ENCODE measurements at regions not wholly inside any gene's neighbourhood (a gene's known extent, or its start where the extent isn't known, plus 50 kb on each side); places are given as distances from the start of the nearest gene placed in this dataset.

DNA sequence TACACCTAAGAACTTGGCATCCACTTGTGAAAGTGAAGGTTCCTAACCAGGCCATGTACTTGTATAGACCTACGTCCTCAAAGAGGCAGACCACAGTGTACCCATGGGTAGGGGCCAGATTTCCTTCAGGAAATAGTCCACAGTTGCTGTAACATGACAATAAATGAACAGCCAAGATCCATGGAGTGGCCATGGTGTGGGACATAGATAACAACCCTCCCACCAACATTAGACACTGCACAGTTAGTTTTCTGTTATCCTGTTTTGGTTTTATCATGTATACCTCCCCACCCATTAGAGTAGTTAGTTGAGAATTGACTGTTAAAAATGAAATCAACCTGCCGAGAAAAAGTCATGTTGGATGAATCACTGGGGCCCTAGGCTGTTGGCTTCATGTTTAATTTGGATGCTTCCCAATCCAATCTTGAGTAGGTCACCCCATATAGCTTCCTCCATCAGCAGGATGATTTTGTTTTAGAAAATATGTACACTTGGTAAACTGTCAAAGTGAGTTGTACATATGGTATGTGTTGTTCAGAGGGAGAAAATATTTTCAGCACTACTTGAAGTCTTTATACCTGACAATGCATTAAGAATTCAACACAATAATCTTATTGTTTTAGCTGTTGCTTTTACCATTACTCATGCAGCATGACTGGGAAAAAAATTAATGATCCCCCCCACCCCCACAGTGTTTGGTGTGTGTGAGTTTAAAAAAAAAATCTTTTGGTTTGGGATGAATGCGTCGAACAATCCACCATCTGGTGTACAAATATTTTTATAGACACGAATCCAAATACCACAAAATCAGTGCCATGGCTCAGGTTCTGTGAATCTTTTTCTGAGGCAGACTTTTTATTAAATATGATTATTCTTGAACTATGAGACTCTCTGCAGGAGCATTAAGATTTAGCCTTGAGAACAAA lies 88.3 kb upstream of the ARHGAP29 start:
- DNase-seq, result no peak

DNA sequence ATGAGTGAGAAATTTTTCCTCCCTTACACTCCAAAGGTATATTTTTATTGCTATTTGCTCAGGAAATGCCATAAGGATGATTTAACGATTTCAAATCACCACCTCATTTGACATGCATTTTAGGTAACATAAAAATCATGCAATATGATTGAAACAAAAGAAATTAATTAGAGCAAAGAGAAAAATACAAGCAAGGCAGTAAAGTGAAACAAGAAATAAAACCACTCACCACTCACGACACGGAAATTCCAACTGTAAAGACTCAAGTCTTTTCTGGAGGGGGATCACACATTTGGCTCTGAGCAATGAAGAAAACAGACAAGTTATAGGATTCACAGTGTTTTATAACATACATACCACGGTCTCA lies 86.8 kb upstream of the ARHGAP29 start:
- no peak for DNase-seq

DNA sequence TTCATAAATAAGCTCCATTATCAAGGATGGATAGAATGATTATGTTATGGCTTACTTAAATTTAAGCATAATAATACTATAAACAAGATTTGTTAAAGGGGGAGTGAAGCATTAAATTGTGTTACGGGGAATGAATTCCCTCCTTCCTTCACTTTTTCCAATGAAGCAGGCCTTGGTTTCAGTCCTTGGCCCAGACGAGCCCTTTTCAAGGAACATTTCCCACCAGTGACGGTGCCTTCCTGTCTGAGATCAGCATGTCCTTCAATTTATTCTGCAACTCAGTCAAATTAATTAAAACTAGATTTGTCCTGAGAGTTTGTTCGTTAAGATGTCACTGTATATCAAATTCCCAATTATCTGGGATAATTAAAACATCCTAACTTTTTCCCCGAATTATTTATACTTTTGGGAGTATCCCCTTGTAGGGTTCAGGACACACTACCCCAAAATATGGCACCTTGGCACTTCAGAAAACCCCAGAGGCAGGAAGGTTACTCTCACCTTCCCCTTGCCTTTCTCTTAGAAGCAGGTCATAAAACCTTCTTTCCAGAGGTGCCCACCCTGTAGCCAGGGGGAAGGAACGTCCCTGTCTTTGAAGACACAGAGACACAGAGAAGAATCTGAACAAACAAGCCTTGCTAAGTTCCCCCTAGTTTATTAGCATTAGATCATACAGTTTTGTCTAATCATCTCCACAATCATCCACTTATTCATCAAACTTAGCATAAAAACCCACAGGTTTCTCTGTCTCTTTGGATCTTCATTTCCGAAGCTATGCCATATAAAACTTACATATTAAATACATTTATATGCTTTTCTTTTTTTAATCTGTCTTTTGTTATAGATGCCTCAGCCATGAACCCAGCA lies 86.2 kb upstream of the ARHGAP29 start:
- no peak for DNase-seq

DNA sequence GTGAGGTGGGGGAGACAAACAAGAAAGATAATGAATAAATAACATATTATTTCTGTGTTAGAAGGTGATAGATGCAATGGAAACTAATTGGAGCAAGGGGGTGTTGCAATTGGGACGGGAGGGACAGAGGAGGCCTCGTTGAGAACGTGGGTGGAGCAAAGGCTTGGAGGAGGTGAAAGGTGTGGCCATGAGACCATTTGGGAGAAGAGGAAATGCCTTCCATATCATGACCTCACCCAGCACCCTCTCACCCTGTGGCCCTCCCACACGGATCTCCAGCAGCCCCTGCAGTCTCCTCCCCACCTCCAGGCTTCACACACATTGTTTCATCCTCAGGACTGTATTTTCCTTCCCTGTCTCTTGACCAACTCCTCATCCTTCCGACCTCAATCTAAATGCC lies 85.3 kb upstream of the ARHGAP29 start:
- DNase-seq, result no peak

DNA sequence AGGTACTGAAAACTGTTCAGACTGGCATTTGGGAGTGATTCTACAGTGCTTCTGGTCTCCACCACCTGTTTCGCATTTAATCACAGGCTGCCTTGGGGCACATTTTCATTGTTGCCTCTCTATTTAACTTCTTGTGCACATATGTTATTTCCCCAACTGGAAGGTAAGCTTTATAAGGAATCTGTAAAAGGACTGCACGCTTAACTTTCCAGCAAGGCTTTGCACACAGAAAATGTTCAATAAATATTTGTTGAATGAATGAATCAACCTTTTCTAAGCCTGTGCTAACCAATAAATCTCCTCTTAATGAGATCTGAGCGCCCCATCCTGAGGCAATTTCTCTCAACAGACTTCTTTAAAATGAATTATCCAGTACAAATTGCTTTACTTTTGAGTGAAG lies 84.3 kb upstream of the ARHGAP29 start:
- no peak for DNase-seq

DNA sequence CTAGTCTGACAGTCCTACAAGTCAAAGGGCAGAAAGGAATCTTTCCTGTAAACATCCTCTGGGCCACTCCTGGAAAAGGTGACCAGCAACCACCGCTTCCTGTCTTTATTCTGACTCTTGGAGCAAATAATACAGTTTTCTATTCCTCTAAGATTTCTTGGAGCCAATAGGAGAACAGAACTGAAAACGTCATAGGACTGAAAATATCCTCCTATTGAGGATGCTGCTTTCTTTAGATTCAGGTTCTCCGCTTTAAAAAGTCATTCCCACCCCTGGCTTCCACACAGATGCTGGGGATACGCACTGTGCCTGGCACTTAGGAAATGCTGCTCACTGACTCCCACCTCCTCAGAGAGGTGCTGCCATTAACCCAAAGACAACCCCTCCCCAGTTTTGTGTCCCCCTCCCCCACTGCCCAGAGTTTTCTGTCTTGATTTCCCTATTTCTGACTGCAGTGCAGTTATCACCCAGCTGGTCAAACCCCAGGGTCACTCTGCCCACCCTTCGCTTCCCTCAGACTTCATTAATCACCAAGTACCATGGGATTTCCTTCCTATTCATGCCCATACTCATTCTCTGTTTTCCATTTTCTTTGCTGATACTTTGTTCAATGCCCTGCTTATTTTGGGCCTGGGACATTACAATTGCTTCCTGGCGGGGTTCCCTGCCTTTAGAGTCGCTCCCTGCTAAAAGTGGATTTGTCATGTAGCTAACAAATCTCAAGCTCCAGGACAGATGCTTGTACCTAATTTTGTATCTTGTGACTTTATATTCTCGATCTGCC lies 82.1 kb upstream of the ARHGAP29 start:
- no peak for DNase-seq

DNA sequence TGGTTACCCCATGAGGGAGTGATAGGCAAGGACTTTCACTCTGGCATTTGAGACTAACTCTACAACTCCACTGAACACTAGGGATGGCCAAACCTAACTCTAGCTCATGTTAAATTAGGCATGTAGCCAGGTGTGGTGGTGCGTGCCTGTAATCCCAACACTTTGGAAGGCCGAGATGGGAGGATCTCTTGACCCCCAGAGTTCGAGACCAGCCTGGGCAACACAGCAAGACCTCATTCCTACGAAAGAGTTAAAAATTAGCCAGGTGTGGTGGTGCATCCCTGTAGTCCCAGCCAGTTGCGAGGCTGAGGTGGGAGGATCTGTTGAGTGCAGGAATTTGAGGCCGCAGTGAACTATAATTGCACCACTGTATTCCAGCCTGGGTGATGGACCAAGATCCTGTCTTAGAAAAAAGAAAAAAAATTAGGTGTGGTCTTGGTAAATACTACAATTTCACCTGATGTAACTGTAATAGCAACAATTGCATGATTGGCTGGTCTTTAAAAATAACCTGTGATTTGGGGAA lies 81.2 kb upstream of the ARHGAP29 start:
- no peak for DNase-seq

DNA sequence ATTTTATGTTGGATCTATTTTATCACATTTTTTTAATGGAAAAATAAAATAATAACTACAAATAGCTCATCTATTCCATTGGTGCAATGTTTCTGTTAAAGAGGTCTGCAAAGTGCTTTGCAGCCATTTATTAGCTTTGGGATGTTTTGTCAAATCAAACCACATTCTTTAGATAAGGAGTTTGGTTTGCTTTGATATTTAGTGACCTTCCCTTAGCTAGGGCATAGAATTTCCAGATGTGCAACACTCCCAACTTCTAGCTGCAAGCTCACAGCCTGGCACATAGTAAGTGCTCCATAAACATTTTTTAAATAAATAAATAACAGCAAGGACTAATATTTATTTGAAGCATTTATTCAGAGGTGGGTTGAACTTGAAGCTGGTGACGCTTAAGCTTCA lies 80.4 kb upstream of the ARHGAP29 start:
- DNase-seq, result no peak

DNA sequence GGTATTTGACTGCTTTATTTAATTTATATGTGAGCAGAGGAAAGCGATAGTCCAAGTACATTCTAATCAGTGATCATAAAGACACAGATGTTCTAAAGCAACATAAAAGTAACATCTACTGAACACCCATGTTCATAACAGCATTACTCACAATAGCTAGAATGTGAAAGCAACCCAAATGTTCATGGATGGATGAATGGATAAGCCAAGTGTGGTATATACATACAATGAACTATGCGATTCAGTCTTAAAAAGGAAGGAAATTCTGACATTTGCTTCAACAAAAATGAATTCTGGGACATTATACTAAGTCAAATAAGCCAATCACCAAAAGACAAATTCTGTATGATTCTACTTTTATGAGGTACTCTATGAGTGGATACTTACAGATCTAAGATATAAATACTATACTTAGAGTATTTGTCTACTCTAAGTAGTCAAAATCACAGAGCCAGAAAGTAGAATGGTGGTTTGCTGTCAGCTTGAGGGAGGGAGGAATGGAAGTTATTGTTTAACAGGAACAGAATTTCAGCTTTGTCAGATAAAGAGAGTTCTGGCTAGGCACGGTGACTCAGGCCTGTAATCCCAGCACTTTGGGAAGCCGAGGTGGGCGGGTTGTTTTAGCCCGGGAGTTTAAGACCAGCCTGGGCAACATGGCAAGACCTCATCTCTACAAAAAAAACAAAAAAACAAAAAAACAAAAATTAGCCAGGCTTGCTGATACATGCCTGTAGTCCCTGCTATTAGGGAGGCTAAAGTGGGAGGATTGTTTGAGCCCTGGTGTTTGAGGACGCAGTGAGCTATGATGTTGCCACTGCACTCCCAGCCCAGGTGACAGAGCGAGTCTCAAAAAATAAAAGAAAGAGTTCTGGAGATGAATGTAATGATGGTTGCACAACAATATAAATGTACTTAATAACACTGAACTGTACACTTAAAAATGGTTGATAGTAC lies 79.7 kb upstream of the ARHGAP29 start:
- DNase-seq, result no peak

DNA sequence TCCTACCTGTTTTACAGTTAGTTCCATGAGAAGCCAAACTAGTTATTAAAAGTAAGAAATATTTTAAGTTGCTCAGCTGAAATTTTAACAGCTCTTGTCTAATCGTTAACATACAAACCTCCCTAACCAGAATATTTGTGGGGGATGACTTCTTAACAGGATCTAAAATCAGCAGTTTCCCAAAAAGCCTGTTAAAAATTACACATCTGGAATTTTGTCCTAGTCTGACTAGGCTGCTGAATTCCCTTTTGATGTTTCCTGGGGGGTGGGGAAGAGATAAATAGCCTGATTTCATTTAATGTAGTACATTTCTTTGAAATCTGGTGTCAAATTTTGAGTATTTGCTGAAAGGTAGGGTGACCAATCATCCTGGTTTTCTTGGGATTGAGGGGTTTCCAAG lies 78.8 kb upstream of the ARHGAP29 start:
- no peak for DNase-seq

DNA sequence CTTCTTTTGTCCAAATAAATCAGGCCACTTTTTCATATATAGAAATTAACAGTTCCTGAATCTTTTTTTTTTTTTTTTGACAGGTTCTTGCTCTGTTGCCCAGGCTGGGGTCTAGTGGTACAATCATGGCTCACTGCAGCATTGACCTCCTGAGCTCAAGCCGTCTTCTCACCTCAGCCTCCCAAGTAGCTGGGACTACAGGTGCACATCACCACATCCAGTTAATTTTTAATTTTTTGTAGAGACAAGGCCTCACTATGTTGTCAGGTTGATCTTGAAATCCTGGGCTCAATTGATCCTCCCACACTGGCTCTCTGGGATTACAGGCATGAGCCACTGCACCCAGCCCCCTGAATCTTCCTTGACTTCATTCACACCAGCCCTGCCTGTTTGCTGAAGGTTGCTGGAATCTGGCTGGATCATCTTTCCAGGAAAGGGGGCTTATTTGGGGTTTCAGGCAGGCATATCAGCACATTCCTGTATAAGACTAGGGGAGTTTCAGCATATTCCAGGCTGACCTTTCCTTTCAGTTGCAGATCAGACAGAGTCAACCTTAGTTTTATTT lies 78.2 kb upstream of the ARHGAP29 start:
- DNase-seq, result no peak

DNA sequence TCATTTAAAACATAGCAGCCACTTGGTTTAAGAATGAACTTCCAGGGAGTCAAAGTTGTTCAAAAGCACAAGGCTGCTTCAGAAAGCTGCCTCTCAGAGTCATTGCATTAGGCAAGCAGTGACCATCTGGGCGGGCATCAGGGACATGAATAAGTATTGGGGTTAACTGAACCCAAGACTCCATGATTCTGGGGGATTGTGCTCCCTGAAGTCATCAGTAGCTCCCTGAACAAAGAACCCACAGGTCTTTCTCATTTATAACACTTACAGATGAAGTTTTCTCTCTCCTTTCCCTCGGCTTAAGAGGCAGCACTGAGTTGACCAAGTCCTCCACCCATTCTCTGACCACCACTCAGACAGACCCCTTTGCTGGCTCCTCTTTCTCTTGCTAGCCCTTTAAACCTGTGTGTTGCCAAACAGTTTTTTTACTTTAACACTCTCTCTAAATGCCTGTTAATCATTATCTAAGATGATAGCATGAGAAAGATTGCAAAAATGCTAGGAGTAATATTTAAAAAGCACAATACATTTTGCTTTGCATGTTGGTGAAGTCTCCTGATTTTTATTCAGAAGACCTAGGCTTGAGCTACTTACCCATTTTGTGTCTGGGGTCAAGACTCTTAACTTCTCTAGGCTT lies 77.0 kb upstream of the ARHGAP29 start:
- no peak for DNase-seq

DNA sequence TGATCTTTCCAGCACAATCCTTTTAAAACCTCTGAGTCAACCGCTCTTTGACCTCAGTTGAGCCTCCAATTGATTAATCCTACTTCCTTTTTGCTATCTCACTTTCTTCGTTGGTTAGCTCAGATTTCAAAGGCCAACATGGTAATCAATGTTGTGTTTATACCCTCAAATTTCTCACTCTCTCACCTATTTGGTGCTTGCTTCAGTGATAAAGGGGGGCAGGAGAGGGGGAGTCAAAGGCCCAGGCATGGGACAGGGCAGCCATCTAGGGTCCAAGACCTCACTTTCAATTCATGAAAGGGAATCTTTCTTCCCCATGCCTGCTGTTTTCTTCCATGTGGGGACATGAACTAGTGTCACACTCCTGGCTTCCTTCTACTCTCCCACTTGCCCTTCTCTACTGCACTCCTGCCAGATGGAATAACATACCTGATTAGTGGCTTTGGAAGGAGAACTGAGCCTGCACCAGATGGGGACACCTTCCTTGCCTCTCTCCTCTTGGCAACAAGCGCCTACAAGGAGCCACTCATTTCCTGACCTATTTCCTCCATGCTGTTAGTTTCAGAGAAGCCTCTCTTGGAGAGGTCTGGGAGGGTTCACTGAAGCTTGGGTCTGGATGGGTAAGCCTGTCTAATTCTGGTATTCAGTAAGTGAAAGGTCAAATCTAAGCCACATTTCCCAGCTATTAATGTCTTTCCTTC lies 73.3 kb upstream of the ARHGAP29 start:
- no peak for DNase-seq

DNA sequence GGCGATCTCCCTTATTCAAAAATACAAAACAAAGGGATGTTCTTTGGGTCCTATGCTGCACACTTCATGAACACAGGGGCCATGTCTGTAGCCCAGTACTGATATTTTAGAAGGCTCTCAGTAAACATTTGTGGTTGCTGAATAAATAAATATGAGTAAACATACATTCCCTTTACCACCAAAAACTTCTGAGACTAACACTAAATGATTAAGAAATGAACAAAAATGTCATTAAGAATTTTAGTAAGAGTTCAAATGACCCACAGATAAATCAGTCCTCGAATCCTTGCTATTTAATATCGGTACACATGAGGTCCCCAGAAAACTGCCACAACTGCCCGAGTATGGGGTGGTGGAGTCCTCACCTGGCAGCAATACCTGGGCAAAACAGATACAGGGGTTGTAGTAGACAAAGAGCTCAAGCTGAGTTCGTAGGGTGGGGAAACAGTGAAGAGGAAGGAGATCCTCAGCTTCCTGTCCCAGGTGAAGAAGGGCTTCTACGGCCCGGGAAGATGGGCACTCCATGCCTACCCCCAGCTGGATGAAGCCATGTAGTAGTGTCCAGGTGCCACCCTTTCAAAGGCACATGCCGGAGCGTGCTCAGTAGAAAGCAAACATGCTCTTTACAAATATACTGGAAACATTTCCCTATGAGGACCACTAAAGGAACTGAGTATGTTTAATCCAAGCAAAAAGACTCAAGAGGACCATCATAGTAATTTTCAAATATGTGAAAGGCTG lies 72.6 kb upstream of the ARHGAP29 start:
- DNase-seq, result no peak

DNA sequence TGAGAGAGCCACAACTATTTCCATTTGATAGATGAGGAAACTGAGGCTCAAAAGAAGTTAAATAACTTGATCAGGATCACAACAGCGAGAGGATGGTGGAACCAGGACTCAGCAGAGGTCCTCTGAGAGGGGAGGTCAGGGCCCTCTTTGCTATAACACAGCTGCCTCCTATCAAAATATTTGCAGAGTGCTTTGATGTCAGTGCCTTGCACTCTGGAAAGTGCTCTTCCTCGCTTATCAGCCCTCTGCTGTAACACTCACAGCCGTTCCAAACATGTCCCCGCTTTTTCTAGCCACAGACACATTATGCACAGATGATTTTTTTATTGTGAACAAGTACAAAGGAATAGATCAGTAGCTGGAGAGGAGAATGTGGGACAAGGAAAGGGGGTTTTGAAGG lies 71.8 kb upstream of the ARHGAP29 start:
- no peak for DNase-seq

DNA sequence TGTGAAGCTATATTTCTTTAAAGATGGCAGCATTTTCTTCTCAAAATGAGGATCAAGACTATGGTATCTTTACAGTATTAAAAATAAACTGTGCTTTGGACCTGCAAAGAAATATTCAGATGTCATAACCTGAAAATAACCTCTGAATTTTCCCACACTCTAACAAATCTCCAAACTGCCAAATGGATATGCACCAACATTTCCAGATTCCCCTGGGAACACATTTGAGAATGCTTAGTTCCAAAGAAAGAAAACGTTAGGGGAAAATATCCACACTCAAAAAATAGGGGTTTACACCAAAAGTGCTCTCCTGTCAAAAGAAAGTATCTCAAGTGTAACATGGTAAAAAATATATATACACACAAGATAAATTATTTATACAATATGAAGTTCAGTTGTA lies 69.1 kb upstream of the ARHGAP29 start:
- DNase-seq, result no peak

DNA sequence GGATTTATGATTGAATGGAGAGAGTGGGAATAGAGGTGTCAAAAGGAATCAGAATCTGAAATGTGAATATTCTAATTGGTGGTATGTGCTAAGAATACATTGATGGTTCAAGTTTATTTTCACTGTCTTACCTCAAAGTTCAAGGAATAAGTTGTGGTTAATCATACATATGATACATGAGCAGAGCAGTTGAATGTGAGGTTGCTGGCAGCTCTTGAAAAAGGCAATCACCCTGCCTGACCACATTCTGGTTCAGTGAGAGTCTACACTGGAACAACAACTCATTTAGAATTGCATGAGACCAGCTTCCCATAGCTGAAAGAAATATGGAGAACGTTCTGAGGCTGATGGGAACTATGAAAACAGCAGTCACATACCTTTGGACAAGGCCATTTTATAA lies 68.3 kb upstream of the ARHGAP29 start:
- no peak for DNase-seq

DNA sequence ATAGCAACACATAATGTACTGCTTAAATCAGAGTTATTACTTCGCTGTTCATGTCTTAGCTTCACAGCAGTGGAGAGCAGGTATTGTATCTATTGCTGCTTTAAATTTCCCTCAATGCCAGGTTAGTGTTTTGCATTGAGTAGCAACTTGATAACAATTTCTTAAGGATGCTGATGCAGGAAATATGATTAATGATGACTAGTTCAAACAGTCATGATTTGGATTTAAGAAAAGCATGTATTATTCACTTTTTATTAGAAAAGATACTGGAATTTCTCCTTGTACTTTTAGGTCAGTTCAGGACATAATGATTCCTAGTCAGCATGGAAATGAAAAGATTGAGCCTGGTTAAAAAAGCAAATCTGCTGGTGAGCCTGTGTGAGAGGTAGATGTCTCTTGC lies 67.2 kb upstream of the ARHGAP29 start:
- no peak for DNase-seq

DNA sequence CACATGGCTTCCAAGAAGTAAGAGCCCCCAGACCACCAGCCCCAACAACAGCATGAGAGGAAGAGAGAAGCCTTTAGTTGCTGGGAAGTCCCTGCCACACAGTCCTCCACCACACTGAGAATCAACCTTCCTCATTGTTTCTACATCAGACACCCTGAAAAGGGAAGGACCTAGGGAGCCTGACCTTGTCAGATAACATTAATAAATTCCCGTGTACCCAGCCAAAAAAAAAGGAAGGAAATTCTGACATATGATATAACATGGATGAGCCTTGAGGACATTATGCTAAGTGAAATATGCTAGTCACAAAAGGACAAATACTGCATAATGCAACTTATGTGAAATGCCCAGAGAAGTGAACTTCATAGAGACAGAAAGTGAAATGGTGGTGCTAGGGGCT lies 65.6 kb upstream of the ARHGAP29 start:
- DNase-seq, result no peak

DNA sequence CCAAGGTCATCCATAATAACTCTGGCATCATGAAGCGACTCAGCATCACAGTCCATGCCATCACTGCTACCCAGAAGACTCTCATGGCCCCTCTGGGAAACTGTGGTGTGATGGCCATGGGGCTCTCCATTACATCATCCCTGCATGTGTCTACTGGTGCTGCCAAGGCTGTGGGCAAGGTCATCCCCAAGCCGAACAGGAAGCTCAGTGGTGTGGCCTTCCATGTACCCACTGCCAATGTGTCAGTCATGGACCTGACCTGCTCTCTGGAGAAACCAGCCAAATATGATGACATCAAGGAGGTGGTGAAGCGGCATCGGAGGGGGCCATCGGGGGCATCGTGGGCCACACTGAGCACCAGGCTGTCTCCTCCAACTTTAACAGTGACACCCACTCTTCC lies 65.1 kb upstream of the ARHGAP29 start:
- no peak for DNase-seq

Data from NCI-H526 treated with DMSO at 0.1 percent for 48 hours (cell line).